ENCODE measurements at regions not wholly inside any gene's neighbourhood (a gene's known extent, or its start where the extent isn't known, plus 50 kb on each side); places are given as distances from the start of the nearest gene placed in this dataset.

DNA sequence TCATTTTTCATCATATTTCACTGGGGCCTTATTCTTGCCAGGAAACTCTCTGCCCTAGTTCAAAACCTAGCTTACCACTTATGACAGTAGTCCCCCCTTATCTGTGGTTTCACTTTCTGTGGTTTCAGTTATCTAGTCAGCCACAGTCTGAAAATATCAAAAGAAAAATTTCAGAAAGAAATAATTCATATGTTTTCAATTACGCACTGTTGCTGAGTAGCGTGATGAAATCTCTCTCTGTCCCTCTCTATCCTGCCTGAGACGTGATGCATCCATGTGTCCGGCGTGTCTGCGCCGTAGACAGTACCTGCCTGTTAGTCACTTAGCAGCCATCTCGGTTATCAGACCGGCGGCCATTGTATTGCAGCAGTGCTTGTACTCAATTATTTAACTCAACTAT, 369.9 kb upstream of the MCTP2 start:
- TF ChIP-seq, protein P1, sequence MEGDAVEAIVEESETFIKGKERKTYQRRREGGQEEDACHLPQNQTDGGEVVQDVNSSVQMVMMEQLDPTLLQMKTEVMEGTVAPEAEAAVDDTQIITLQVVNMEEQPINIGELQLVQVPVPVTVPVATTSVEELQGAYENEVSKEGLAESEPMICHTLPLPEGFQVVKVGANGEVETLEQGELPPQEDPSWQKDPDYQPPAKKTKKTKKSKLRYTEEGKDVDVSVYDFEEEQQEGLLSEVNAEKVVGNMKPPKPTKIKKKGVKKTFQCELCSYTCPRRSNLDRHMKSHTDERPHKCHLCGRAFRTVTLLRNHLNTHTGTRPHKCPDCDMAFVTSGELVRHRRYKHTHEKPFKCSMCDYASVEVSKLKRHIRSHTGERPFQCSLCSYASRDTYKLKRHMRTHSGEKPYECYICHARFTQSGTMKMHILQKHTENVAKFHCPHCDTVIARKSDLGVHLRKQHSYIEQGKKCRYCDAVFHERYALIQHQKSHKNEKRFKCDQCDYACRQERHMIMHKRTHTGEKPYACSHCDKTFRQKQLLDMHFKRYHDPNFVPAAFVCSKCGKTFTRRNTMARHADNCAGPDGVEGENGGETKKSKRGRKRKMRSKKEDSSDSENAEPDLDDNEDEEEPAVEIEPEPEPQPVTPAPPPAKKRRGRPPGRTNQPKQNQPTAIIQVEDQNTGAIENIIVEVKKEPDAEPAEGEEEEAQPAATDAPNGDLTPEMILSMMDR (IDR thresholded peaks at IDR 0.05; ENCODE audit: control extremely low read depth in 1 of 3, insufficient read depth in 1 of 3, low read depth in 1 of 3, low read length in 3 of 3), result no peak
- TF ChIP-seq POLR2AphosphoS5 (IDR thresholded peaks at IDR 0.05; ENCODE audit: low read depth, low read length), result no peak
- no peak for TF ChIP-seq EZH2 (IDR thresholded peaks at IDR 0.05; ENCODE audit: low read depth, low read length, severe bottlenecking)
- no peak for TF ChIP-seq POLR2A (IDR thresholded peaks at IDR 0.05; ENCODE audit: control extremely low read depth in 1 of 2, low read depth in 2 of 2, low read length in 2 of 2)
- TF ChIP-seq TAF1 (IDR thresholded peaks at IDR 0.05; ENCODE audit: low read depth, low read length), result no peak
- no peak for TF ChIP-seq EP300 (IDR thresholded peaks at IDR 0.05; ENCODE audit: borderline replicate concordance in 1 of 2, low read depth in 2 of 2, low read length in 2 of 2)
- TF ChIP-seq CEBPB (IDR thresholded peaks at IDR 0.05; ENCODE audit: low read depth, low read length), result no peak
- TF ChIP-seq RAD21 (IDR thresholded peaks at IDR 0.05 in 1 of 2, conservative IDR thresholded peaks at IDR 0.05 in 1 of 2; ENCODE audit: low read depth in 2 of 2, low read length in 2 of 2), result no peak
- no peak for TF ChIP-seq ZNF274 (IDR thresholded peaks at IDR 0.05; ENCODE audit: borderline replicate concordance, extremely low read depth, low read length)

Measured in H1 (cell line).